Adrenal gland (tissue), 5 donors: ENCODE measurements at regions not wholly inside any gene's neighbourhood (a gene's known extent, or its start where the extent isn't known, plus 50 kb on each side); places are given as distances from the start of the nearest gene placed in this dataset.
"Not testable (repeated sequence)": the region's sequence is repeated elsewhere in the genome, so short reads cannot be mapped to it uniquely, and the experiment has no call there.

Experiments used
- POLR2A ChIP-seq, 2 donors: fragments of 450-650 bp; IDR thresholded peaks; one replicate each; pipeline ENCODE4 v1.6.1; 2017; ENCODE audit warnings: antibody characterized with exemption in 2 of 2, mild to moderate bottlenecking in 2 of 2, moderate library complexity in 1 of 2
- TF ChIP-seq, protein P1 (sequence below), 6 experiments: fragments of 450-650 bp in 4 of 6; fragments of 200-600 bp in 2 of 6; sonication (generic) in 1 of 6; IDR thresholded peaks; 1 replicate in 5 of 6; 2 replicates in 1 of 6; pipeline versions ENCODE4 v1.5.1 to v1.8.0; 2016 to 2021; ENCODE audit warnings: antibody characterized with exemption in 6 of 6, mild to moderate bottlenecking in 2 of 6, moderate library complexity in 1 of 6
- donor health status: DM: no; HTN: no; CAD: no.

DNA sequence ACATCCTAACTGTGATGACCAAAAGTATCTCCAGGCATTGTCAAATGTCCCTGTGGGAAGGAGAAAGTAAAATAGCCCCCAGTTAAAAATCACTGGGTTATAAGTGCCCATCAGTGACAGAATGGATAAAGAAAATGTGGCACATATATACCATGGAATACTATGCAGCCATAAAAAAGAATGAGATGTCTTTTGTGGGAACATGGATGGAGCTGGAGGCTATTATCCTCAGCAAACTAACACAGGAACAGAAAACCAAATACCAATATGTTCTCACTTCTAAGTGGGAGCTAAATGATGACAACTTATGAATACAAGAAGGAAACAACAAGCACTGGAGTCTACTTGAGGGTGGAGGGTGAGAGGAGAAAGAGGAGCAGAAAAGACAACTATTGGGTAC lies 60.9 kb upstream of the TEX13D start:
- TF ChIP-seq, protein P1, sequence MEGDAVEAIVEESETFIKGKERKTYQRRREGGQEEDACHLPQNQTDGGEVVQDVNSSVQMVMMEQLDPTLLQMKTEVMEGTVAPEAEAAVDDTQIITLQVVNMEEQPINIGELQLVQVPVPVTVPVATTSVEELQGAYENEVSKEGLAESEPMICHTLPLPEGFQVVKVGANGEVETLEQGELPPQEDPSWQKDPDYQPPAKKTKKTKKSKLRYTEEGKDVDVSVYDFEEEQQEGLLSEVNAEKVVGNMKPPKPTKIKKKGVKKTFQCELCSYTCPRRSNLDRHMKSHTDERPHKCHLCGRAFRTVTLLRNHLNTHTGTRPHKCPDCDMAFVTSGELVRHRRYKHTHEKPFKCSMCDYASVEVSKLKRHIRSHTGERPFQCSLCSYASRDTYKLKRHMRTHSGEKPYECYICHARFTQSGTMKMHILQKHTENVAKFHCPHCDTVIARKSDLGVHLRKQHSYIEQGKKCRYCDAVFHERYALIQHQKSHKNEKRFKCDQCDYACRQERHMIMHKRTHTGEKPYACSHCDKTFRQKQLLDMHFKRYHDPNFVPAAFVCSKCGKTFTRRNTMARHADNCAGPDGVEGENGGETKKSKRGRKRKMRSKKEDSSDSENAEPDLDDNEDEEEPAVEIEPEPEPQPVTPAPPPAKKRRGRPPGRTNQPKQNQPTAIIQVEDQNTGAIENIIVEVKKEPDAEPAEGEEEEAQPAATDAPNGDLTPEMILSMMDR (IDR thresholded peaks at IDR 0.05), result not testable (repeated sequence)
- not testable (repeated sequence) for TF ChIP-seq POLR2A (IDR thresholded peaks at IDR 0.05)
